ENCODE measurements at regions not wholly inside any gene's neighbourhood (a gene's known extent, or its start where the extent isn't known, plus 50 kb on each side); places are given as distances from the start of the nearest gene placed in this dataset.
A peak's percentile ranks its signal among the peaks of the same experiment; 100 is the strongest.
"Not testable (repeated sequence)": the region's sequence is repeated elsewhere in the genome, so short reads cannot be mapped to it uniquely, and the experiment has no call there.

- no peak for DNase-seq (ENCODE audit: low read depth in 2 of 2, low spot score in 1 of 2)
Observed at GRCh38 chr9:33690143-33690933, 105.0 kb upstream of the PRSS3 start.

- no peak for DNase-seq (ENCODE audit: low read depth in 2 of 2, low spot score in 1 of 2)
Observed at GRCh38 chr9:33695299-33695698, 100.1 kb upstream of the PRSS3 start.

- no peak for DNase-seq (ENCODE audit: low read depth in 2 of 2, low spot score in 1 of 2)
Observed at GRCh38 chr9:33695856-33696255, 99.5 kb upstream of the PRSS3 start.

GRCh38 chr9:33697171-33697570 is 98.2 kb upstream of the PRSS3 start:
- DNase-seq (ENCODE audit: low read depth in 2 of 2, low spot score in 1 of 2) = no peak

GRCh38 chr9:33698267-33698666 is 97.1 kb upstream of the PRSS3 start:
- DNase-seq (ENCODE audit: low read depth in 2 of 2, low spot score in 1 of 2) = no peak

- DNase-seq (ENCODE audit: low read depth in 2 of 2, low spot score in 1 of 2) = not testable (repeated sequence)
Observed at GRCh38 chr9:33700940-33701339, 94.4 kb upstream of the PRSS3 start.

- DNase-seq (ENCODE audit: low read depth in 2 of 2, low spot score in 1 of 2) = no peak
Observed at GRCh38 chr9:33703430-33704102, 91.8 kb upstream of the PRSS3 start.

GRCh38 chr9:33705440-33705839 is 89.9 kb upstream of the PRSS3 start:
- DNase-seq (ENCODE audit: low read depth in 2 of 2, low spot score in 1 of 2) = not testable (repeated sequence)

- DNase-seq (ENCODE audit: low read depth in 2 of 2, low spot score in 1 of 2) = no peak
Observed at GRCh38 chr9:33708441-33708840, 86.9 kb upstream of the PRSS3 start.

GRCh38 chr9:33709269-33709668 is 86.1 kb upstream of the PRSS3 start:
- no peak for DNase-seq (ENCODE audit: low read depth in 2 of 2, low spot score in 1 of 2)

GRCh38 chr9:33711418-33711817 is 83.9 kb upstream of the PRSS3 start:
- DNase-seq (ENCODE audit: low read depth in 2 of 2, low spot score in 1 of 2) = not testable (repeated sequence)

- DNase-seq (ENCODE audit: low read depth in 2 of 2, low spot score in 1 of 2) = no peak
Observed at GRCh38 chr9:33714989-33715388, 80.4 kb upstream of the PRSS3 start.

- DNase-seq (ENCODE audit: low read depth in 2 of 2, low spot score in 1 of 2) = no peak
Observed at GRCh38 chr9:33718987-33719386, 76.4 kb upstream of the PRSS3 start.

- DNase-seq (ENCODE audit: low read depth in 2 of 2, low spot score in 1 of 2) = no peak
Observed at GRCh38 chr9:33719581-33720374, 75.6 kb upstream of the PRSS3 start.

GRCh38 chr9:33721674-33722358 is 73.5 kb upstream of the PRSS3 start:
- peak; percentile 73 to 75 for DNase-seq (ENCODE audit: low read depth in 2 of 2, low spot score in 1 of 2)

GRCh38 chr9:33722359-33722675 is 73.0 kb upstream of the PRSS3 start:
- DNase-seq (ENCODE audit: low read depth in 2 of 2, low spot score in 1 of 2) = no peak

- no peak for DNase-seq (ENCODE audit: low read depth in 2 of 2, low spot score in 1 of 2)
Observed at GRCh38 chr9:33728613-33729012, 66.7 kb upstream of the PRSS3 start.

- no peak for DNase-seq (ENCODE audit: low read depth in 2 of 2, low spot score in 1 of 2)
Observed at GRCh38 chr9:33731142-33731541, 64.2 kb upstream of the PRSS3 start.

GRCh38 chr9:33731625-33732024 is 63.7 kb upstream of the PRSS3 start:
- no peak for DNase-seq (ENCODE audit: low read depth in 2 of 2, low spot score in 1 of 2)

- DNase-seq (ENCODE audit: low read depth in 2 of 2, low spot score in 1 of 2) = not testable (repeated sequence)
Observed at GRCh38 chr9:33734247-33734940, 61.0 kb upstream of the PRSS3 start.
